ENCODE measurements at regions not wholly inside any gene's neighbourhood (a gene's known extent, or its start where the extent isn't known, plus 50 kb on each side); places are given as distances from the start of the nearest gene placed in this dataset.
"Not testable (repeated sequence)": the region's sequence is repeated elsewhere in the genome, so short reads cannot be mapped to it uniquely, and the experiment has no call there.

- WGBS, result 82% methylated on average over 5 of the region's 5 CpGs
- H3K4me3 ChIP-seq, result no peak overlapping the region
- H3K27me3 ChIP-seq, result no peaks in the 10 kb centered on the region
- H3K36me3 ChIP-seq, result no peaks in the 10 kb centered on the region
- TF ChIP-seq CTCF (IDR thresholded peaks at IDR 0.05) (no peak), POLR2AphosphoS5 (IDR thresholded peaks at IDR 0.05) (no peak), POLR2A (IDR thresholded peaks at IDR 0.05) (no peak), EP300 (IDR thresholded peaks at IDR 0.05) (no peak)
- no peak overlapping the region for H3K27ac ChIP-seq
- no peaks in the 10 kb centered on the region for H3K9me3 ChIP-seq
- DNase-seq (ENCODE audit: low spot score in 2 of 2), result no peak
- peaks cover 17% of the 10 kb centered on the region for H3K4me1 ChIP-seq
Observed at GRCh38 chr1:101367630-101368029, 130.8 kb downstream of the S1PR1 start.

GRCh38 chr1:101370488-101370887, 133.7 kb downstream of the S1PR1 start:
- no peaks in the 10 kb centered on the region for H3K27me3 ChIP-seq
- no peak for TF ChIP-seq EP300 (IDR thresholded peaks at IDR 0.05)
- no peak for TF ChIP-seq POLR2AphosphoS5 (IDR thresholded peaks at IDR 0.05)
- no peak for TF ChIP-seq CTCF (IDR thresholded peaks at IDR 0.05)
- no peak for TF ChIP-seq POLR2A (IDR thresholded peaks at IDR 0.05)
- WGBS, result 77% methylated on average over 3 of the region's 3 CpGs
- H3K9me3 ChIP-seq, result no peaks in the 10 kb centered on the region
- peaks cover 17% of the 10 kb centered on the region for H3K4me1 ChIP-seq
- H3K36me3 ChIP-seq, result no peaks in the 10 kb centered on the region
- no peak overlapping the region for H3K4me3 ChIP-seq
- DNase-seq (ENCODE audit: low spot score in 2 of 2), result no peak
- no peak overlapping the region for H3K27ac ChIP-seq

DNA sequence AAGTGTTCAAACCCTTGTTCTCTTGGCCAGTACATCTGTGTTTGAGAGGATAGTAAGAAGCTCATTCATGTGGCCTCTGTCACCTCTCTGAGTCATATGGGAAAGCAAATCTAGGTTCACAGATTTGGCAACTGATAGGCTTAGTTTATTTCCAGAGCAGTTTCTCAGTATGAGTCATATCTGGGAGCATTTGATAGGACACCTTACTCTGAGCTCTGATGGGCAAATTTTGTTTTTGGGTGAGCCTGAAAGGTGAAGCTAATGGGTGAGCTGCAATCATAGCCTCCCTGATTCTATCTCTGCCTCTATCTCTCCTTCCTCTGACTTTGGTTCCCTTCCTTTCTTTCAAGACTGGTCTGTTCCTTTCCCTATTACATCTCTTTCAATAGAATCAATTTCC, 134.4 kb downstream of the S1PR1 start:
- Histone ChIP-seq H3K4me1 (peaks cover 17% of the 10 kb centered on the region), H3K36me3 (no peaks in the 10 kb centered on the region), H3K9me3 (no peaks in the 10 kb centered on the region), H3K4me3 (no peak overlapping the region), H3K27ac (no peak overlapping the region), H3K27me3 (no peaks in the 10 kb centered on the region)
- TF ChIP-seq CTCF (IDR thresholded peaks at IDR 0.05), result no peak
- no peak for TF ChIP-seq POLR2A (IDR thresholded peaks at IDR 0.05)
- no peak for TF ChIP-seq POLR2AphosphoS5 (IDR thresholded peaks at IDR 0.05)
- no peak for TF ChIP-seq EP300 (IDR thresholded peaks at IDR 0.05)
- DNase-seq (ENCODE audit: low spot score in 2 of 2), result no peak

DNA sequence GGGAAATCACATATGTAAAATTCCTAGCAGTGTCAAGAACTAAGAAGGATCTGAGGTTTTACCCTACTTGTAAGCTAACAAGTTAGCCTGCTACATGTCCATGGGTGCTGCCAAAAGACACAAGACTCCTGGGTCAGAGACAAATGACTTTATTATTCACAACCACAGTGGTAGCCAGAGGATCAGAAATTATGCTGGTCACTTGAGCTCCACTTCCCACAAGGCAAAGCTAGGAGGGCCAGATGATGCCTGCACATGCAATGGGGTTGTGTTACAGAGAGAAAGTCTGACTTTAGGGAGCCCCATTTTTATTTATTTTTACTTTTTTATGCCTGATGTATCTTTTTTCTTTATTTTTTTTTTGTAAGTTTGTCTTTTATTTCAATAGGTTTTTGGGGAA, 136.8 kb downstream of the S1PR1 start:
- no peak for DNase-seq (ENCODE audit: low spot score in 2 of 2)
- TF ChIP-seq POLR2A (IDR thresholded peaks at IDR 0.05) (no peak), EP300 (IDR thresholded peaks at IDR 0.05) (no peak), CTCF (IDR thresholded peaks at IDR 0.05) (no peak), POLR2AphosphoS5 (IDR thresholded peaks at IDR 0.05) (no peak)
- Histone ChIP-seq H3K27ac (no peak overlapping the region), H3K4me1 (peaks cover 10% of the 10 kb centered on the region), H3K36me3 (no peaks in the 10 kb centered on the region), H3K9me3 (no peaks in the 10 kb centered on the region), H3K27me3 (no peaks in the 10 kb centered on the region), H3K4me3 (no peak overlapping the region)

GRCh38 chr1:101375448-101375847, 138.6 kb downstream of the S1PR1 start:
- WGBS, result 42% methylated on average over 3 of the region's 3 CpGs
- H3K9me3 ChIP-seq, H3K27me3 ChIP-seq: not testable (repeated sequence)

More at GRCh38 chr1:101375448-101375847, 138.6 kb downstream of the S1PR1 start:
- DNase-seq (ENCODE audit: low spot score in 2 of 2); H3K4me3 ChIP-seq; H3K27ac ChIP-seq; H3K36me3 ChIP-seq: not testable (repeated sequence)
- H3K4me1 ChIP-seq, result peaks cover 10% of the 10 kb centered on the region

Data from suprapubic skin (tissue), 4 donors.